SK-N-MC (cell line): ENCODE measurements at regions not wholly inside any gene's neighbourhood (a gene's known extent, or its start where the extent isn't known, plus 50 kb on each side); places are given as distances from the start of the nearest gene placed in this dataset.

ENCODE experiments used
- EZH2 ChIP-seq: fragments of 200-600 bp; sonication (generic); IDR thresholded peaks from one replicate; pipeline ENCODE4 v1.6.1; 2017; ENCODE audit warnings: antibody characterized with exemption
- FOXP2 ChIP-seq: optimal IDR thresholded peaks from 2 replicates; pipeline ENCODE3; 2011; ENCODE audit warnings: mild to moderate bottlenecking, moderate library complexity; ENCODE audit not compliant: insufficient read depth; ENCODE audit errors: extremely low read length, control extremely low read depth
- POLR2AphosphoS5 ChIP-seq: IDR thresholded peaks from 2 replicates; pipeline ENCODE4 v1.6.1; 2012; ENCODE audit warnings: mild to moderate bottlenecking, low read depth, low read length, borderline replicate concordance

- TF ChIP-seq EZH2, result no peak
- TF ChIP-seq POLR2AphosphoS5, result no peak
- TF ChIP-seq FOXP2, result no peak
These were observed 171.4 kb upstream of the PDE1C start for GRCh38 chr7:32241636-32242035.
